ENCODE measurements at regions not wholly inside any gene's neighbourhood (a gene's known extent, or its start where the extent isn't known, plus 50 kb on each side); places are given as distances from the start of the nearest gene placed in this dataset.
"Not testable (repeated sequence)": the region's sequence is repeated elsewhere in the genome, so short reads cannot be mapped to it uniquely, and the experiment has no call there.

- TF ChIP-seq NR2C2 (CRISPR knock-in tag; IDR thresholded peaks at IDR 0.05); NR3C1 (CRISPR knock-in tag; conservative IDR thresholded peaks at IDR 0.05; ENCODE audit: low read depth); CTCF (IDR thresholded peaks at IDR 0.05); FOXK1 (CRISPR knock-in tag; IDR thresholded peaks at IDR 0.05): not testable (repeated sequence)
Measured at GRCh38 chr17:77089949-77090348, 50.8 kb upstream of the SEC14L1 start.
